Caco-2 (cell line): ENCODE measurements at regions not wholly inside any gene's neighbourhood (a gene's known extent, or its start where the extent isn't known, plus 50 kb on each side); places are given as distances from the start of the nearest gene placed in this dataset.
A peak's percentile ranks its signal among the peaks of the same experiment; 100 is the strongest.

ENCODE experiments used
- BruUV-seq: library from RNA; stranded (reverse); fragments of 400-500 nt; replicated peaks from 2 replicates; lab custom pipeline; 2021; lab: Mats Ljungman, UMichigan
- CTCF ChIA-PET: fragments of 300-600 bp; sonication (Branson Sonifier 250); formaldehyde crosslinking; loops from one replicate; lab custom pipeline; 2022; ENCODE audit warnings: antibody characterized with exemption; lab: Charles Lee
- POLR2A ChIA-PET: fragments of 300-600 bp; sonication (Branson Sonifier 250); formaldehyde crosslinking; loops from one replicate; lab custom pipeline; 2022; ENCODE audit warnings: antibody characterized with exemption; lab: Charles Lee
- DNase-seq, 2 experiments: peaks; one replicate each; pipeline versions ENCODE4 v3.0.0 to v3.0.0-alpha.2; 2020 to 2022
- H3K27me3 ChIP-seq: replicated peaks from 2 replicates; pipeline ENCODE4 v1.6.0; 2011; ENCODE audit warnings: low read length; ENCODE audit not compliant: control insufficient read depth, insufficient read depth
- H3K36me3 ChIP-seq: 2 replicates; pipeline ENCODE4 v1.5.1; 2011; ENCODE audit warnings: low read length; ENCODE audit not compliant: control insufficient read depth, insufficient read depth
- H3K4me1 ChIP-seq: fragments of 250-450 bp; sonication (Bioruptor Pico); 2 replicates; pipeline ENCODE4 v1.5.1; 2020; ENCODE audit warnings: mild to moderate bottlenecking
- H3K4me3 ChIP-seq: 2 replicates; pipeline ENCODE4 v1.5.1; 2011; ENCODE audit warnings: low read depth, mild to moderate bottlenecking, control low read depth, low read length
- H3K9me3 ChIP-seq: fragments of 250-450 bp; sonication (Bioruptor Pico); 2 replicates; pipeline ENCODE4 v1.5.1; 2020; ENCODE audit warnings: mild to moderate bottlenecking, moderate library complexity
- H3K27ac Mint-ChIP-seq: one replicate; pipeline ENCODE4 v1.8.0; 2022; ENCODE audit warnings: mixed read lengths; ENCODE audit not compliant: unreplicated experiment
- H3K27me3 Mint-ChIP-seq: one replicate; pipeline ENCODE4 v1.8.0; 2022; ENCODE audit warnings: mixed read lengths; ENCODE audit not compliant: insufficient read depth, unreplicated experiment
- H3K36me3 Mint-ChIP-seq: one replicate; pipeline ENCODE4 v1.8.0; 2022; ENCODE audit warnings: mild to moderate bottlenecking, mixed read lengths; ENCODE audit not compliant: insufficient read depth, unreplicated experiment
- H3K4me1 Mint-ChIP-seq: one replicate; pipeline ENCODE4 v1.8.0; 2022; ENCODE audit warnings: low read depth, mixed read lengths; ENCODE audit not compliant: unreplicated experiment
- H3K4me3 Mint-ChIP-seq: one replicate; pipeline ENCODE4 v1.8.0; 2022; ENCODE audit warnings: mild to moderate bottlenecking, moderate library complexity, mixed read lengths; ENCODE audit not compliant: unreplicated experiment
- H3K9me3 Mint-ChIP-seq: one replicate; pipeline ENCODE4 v1.8.0; 2022; ENCODE audit warnings: mixed read lengths; ENCODE audit not compliant: unreplicated experiment
- CTCF ChIP-seq, 2 experiments: fragments of 200-600 bp in 1 of 2; IDR thresholded peaks; 1 replicate in 1 of 2; 2 replicates in 1 of 2; pipeline versions ENCODE4 v1.5.1 to v1.8.0; 2011 to 2022; ENCODE audit warnings: antibody characterized with exemption in 1 of 2, control low read depth in 1 of 2, inconsistent platforms in 1 of 2, low read depth in 1 of 2, low read length in 1 of 2, mild to moderate bottlenecking in 1 of 2, moderate library complexity in 1 of 2; ENCODE audit not compliant: insufficient read depth in 1 of 2, severe bottlenecking in 1 of 2, unreplicated experiment in 1 of 2
- intact Hi-C: fragments of 100-400 bp; cut with micrococcal nuclease; formaldehyde crosslinking; loops from one replicate; pipeline ENCODE4 v1.10.0; 2022; ENCODE audit not compliant: unreplicated experiment

GRCh38 chr13:86445672-86446071 lies 646.5 kb upstream of the SLITRK6 start:
- Histone ChIP-seq H3K36me3 (no peaks in the 10 kb centered on the region), H3K9me3 (no peaks in the 10 kb centered on the region), H3K4me3 (no peak overlapping the region), H3K27me3 (no peaks in the 10 kb centered on the region), H3K4me1 (no peaks in the 10 kb centered on the region)
- intact Hi-C loops: loop anchor here (5.0 kb wide), 1 partner anchor 473 kb away; no protein-coding TSS in a partner anchor
- Mint-ChIP-seq H3K36me3 (no peaks in the 10 kb centered on the region), H3K27ac (no peak overlapping the region), H3K4me1 (no peaks in the 10 kb centered on the region), H3K9me3 (no peaks in the 10 kb centered on the region), H3K4me3 (no peak overlapping the region), H3K27me3 (no peaks in the 10 kb centered on the region)
- TF ChIP-seq CTCF (IDR thresholded peaks at IDR 0.05; ENCODE audit: insufficient read depth in 1 of 2, low read depth in 1 of 2, low read length in 1 of 2, severe bottlenecking in 1 of 2, unreplicated experiment in 1 of 2): no peak
- CTCF ChIA-PET: no interaction called here
- BruUV-seq: no TSS peak
- POLR2A ChIA-PET: no interaction called here
- DNase-seq: no peak

GRCh38 chr13:86446311-86446710 lies 647.1 kb upstream of the SLITRK6 start:
- DNase-seq: no peak
- ChIA-PET POLR2A (no interaction called here), CTCF (no interaction called here)
- intact Hi-C loops: loop anchor here (5.0 kb wide), 1 partner anchor 474 kb away; no protein-coding TSS in a partner anchor
- Histone ChIP-seq H3K27me3 (no peaks in the 10 kb centered on the region), H3K36me3 (no peaks in the 10 kb centered on the region), H3K4me1 (no peaks in the 10 kb centered on the region), H3K4me3 (no peak overlapping the region), H3K9me3 (no peaks in the 10 kb centered on the region)
- no peaks in the 10 kb centered on the region for H3K27me3 Mint-ChIP-seq
- H3K4me3 Mint-ChIP-seq: no peak overlapping the region
- no peak for TF ChIP-seq CTCF (IDR thresholded peaks at IDR 0.05; ENCODE audit: insufficient read depth in 1 of 2, low read depth in 1 of 2, low read length in 1 of 2, severe bottlenecking in 1 of 2, unreplicated experiment in 1 of 2)
- H3K27ac Mint-ChIP-seq: no peak overlapping the region
- no peaks in the 10 kb centered on the region for H3K9me3 Mint-ChIP-seq
- no TSS peak for BruUV-seq
- no peaks in the 10 kb centered on the region for H3K4me1 Mint-ChIP-seq
- no peaks in the 10 kb centered on the region for H3K36me3 Mint-ChIP-seq

- DNase-seq: no peak
- no peaks in the 10 kb centered on the region for H3K4me1 ChIP-seq
- H3K4me3 ChIP-seq: no peak overlapping the region
- H3K4me3 Mint-ChIP-seq: no peak overlapping the region
- no TSS peak for BruUV-seq
- H3K4me1 Mint-ChIP-seq: no peaks in the 10 kb centered on the region
- no peaks in the 10 kb centered on the region for H3K27me3 Mint-ChIP-seq
- CTCF ChIA-PET: no interaction called here
- no peaks in the 10 kb centered on the region for H3K9me3 Mint-ChIP-seq
- H3K36me3 ChIP-seq: no peaks in the 10 kb centered on the region
- intact Hi-C loops: loop anchor here (5.0 kb wide), 1 partner anchor 475 kb away; no protein-coding TSS in a partner anchor
- H3K27me3 ChIP-seq: no peaks in the 10 kb centered on the region
- no peak overlapping the region for H3K27ac Mint-ChIP-seq
- POLR2A ChIA-PET: no interaction called here
- TF ChIP-seq CTCF (IDR thresholded peaks at IDR 0.05; ENCODE audit: insufficient read depth in 1 of 2, low read depth in 1 of 2, low read length in 1 of 2, severe bottlenecking in 1 of 2, unreplicated experiment in 1 of 2): peak in 1 of 2 experiments; percentile 14
- H3K36me3 Mint-ChIP-seq: no peaks in the 10 kb centered on the region
- H3K9me3 ChIP-seq: no peaks in the 10 kb centered on the region
Observed at GRCh38 chr13:86447479-86447878, 648.3 kb upstream of the SLITRK6 start.
